ENCODE measurements at regions not wholly inside any gene's neighbourhood (a gene's known extent, or its start where the extent isn't known, plus 50 kb on each side); places are given as distances from the start of the nearest gene placed in this dataset.

- H3K27ac ChIP-seq (ENCODE audit: low read depth in 1 of 2, low read length in 1 of 2) = no peak overlapping the region
- H3K27me3 ChIP-seq (ENCODE audit: control insufficient read depth in 3 of 3, insufficient read depth in 3 of 3, low read length in 2 of 3) = no peaks in the 10 kb centered on the region
- no peak overlapping the region for H3K9ac ChIP-seq (ENCODE audit: insufficient read depth in 1 of 2, low read length in 2 of 2)
- no peak overlapping the region for H3K4me3 ChIP-seq
- WGBS, 2 donors = 90 to 94% methylated on average over 8 of the region's 8 CpGs
- DNase-seq = no peak
- H3K36me3 ChIP-seq (ENCODE audit: control insufficient read depth in 4 of 4, insufficient read depth in 4 of 4, low read length in 4 of 4) = no peaks in the 10 kb centered on the region
- no peak for TF ChIP-seq CTCF (IDR thresholded peaks at IDR 0.05; ENCODE audit: control extremely low read depth, extremely low read depth)
- no peak for ATAC-seq (ENCODE audit: insufficient read depth, low FRiP score)
- H3K4me1 ChIP-seq (ENCODE audit: control insufficient read depth in 5 of 5, insufficient read depth in 5 of 5, low read length in 5 of 5) = peaks cover 0 to 2% (median 0%) of the 10 kb centered on the region in 5 donors
- peaks cover 0 to 3% (median 1%) of the 10 kb centered on the region in 4 donors for H3K9me3 ChIP-seq (ENCODE audit: control insufficient read depth in 4 of 4, insufficient read depth in 3 of 4, low read length in 3 of 4)
Measured at GRCh38 chr5:68395302-68395701, 179.7 kb downstream of the PIK3R1 start.

GRCh38 chr5:68395926-68396511 lies 180.5 kb downstream of the PIK3R1 start:
- no peak overlapping the region for H3K4me3 ChIP-seq
- no peaks in the 10 kb centered on the region for H3K36me3 ChIP-seq (ENCODE audit: control insufficient read depth in 4 of 4, insufficient read depth in 4 of 4, low read length in 4 of 4)
- H3K9me3 ChIP-seq (ENCODE audit: control insufficient read depth in 4 of 4, insufficient read depth in 3 of 4, low read length in 3 of 4) = peaks cover 0 to 3% (median 1%) of the 10 kb centered on the region in 4 donors
- peaks cover 0 to 2% (median 0%) of the 10 kb centered on the region in 5 donors for H3K4me1 ChIP-seq (ENCODE audit: control insufficient read depth in 5 of 5, insufficient read depth in 5 of 5, low read length in 5 of 5)
- DNase-seq (peak; percentile 28 to 64 (median 31)), ATAC-seq (ENCODE audit: insufficient read depth, low FRiP score) (no peak)
- H3K27me3 ChIP-seq (ENCODE audit: control insufficient read depth in 3 of 3, insufficient read depth in 3 of 3, low read length in 2 of 3) = no peaks in the 10 kb centered on the region
- no peak for TF ChIP-seq CTCF (IDR thresholded peaks at IDR 0.05; ENCODE audit: control extremely low read depth, extremely low read depth)
- no peak overlapping the region for H3K9ac ChIP-seq (ENCODE audit: insufficient read depth in 1 of 2, low read length in 2 of 2)
- H3K27ac ChIP-seq (ENCODE audit: low read depth in 1 of 2, low read length in 1 of 2) = no peak overlapping the region
- WGBS, 2 donors = 77 to 81% methylated on average over 2 of the region's 2 CpGs

- H3K27me3 ChIP-seq (ENCODE audit: control insufficient read depth in 3 of 3, insufficient read depth in 3 of 3, low read length in 2 of 3) = no peaks in the 10 kb centered on the region
- no peak overlapping the region for H3K4me3 ChIP-seq
- TF ChIP-seq CTCF (IDR thresholded peaks at IDR 0.05; ENCODE audit: control extremely low read depth, extremely low read depth) = no peak
- H3K4me1 ChIP-seq (ENCODE audit: control insufficient read depth in 5 of 5, insufficient read depth in 5 of 5, low read length in 5 of 5) = peaks cover 0 to 2% (median 0%) of the 10 kb centered on the region in 5 donors
- ATAC-seq (ENCODE audit: insufficient read depth, low FRiP score) (no peak), DNase-seq (no peak)
- no peaks in the 10 kb centered on the region for H3K36me3 ChIP-seq (ENCODE audit: control insufficient read depth in 4 of 4, insufficient read depth in 4 of 4, low read length in 4 of 4)
- WGBS, 2 donors = 82 to 83% methylated on average over 4 of the region's 4 CpGs
- H3K27ac ChIP-seq (ENCODE audit: low read depth in 1 of 2, low read length in 1 of 2) = no peak overlapping the region
- H3K9me3 ChIP-seq (ENCODE audit: control insufficient read depth in 4 of 4, insufficient read depth in 3 of 4, low read length in 3 of 4) = peaks cover 0 to 3% (median 1%) of the 10 kb centered on the region in 4 donors
- H3K9ac ChIP-seq (ENCODE audit: insufficient read depth in 1 of 2, low read length in 2 of 2) = no peak overlapping the region
Measured at GRCh38 chr5:68396722-68397121, 181.2 kb downstream of the PIK3R1 start.

All from lung (tissue), 11 donors.